ENCODE measurements at regions not wholly inside any gene's neighbourhood (a gene's known extent, or its start where the extent isn't known, plus 50 kb on each side); places are given as distances from the start of the nearest gene placed in this dataset.

DNA sequence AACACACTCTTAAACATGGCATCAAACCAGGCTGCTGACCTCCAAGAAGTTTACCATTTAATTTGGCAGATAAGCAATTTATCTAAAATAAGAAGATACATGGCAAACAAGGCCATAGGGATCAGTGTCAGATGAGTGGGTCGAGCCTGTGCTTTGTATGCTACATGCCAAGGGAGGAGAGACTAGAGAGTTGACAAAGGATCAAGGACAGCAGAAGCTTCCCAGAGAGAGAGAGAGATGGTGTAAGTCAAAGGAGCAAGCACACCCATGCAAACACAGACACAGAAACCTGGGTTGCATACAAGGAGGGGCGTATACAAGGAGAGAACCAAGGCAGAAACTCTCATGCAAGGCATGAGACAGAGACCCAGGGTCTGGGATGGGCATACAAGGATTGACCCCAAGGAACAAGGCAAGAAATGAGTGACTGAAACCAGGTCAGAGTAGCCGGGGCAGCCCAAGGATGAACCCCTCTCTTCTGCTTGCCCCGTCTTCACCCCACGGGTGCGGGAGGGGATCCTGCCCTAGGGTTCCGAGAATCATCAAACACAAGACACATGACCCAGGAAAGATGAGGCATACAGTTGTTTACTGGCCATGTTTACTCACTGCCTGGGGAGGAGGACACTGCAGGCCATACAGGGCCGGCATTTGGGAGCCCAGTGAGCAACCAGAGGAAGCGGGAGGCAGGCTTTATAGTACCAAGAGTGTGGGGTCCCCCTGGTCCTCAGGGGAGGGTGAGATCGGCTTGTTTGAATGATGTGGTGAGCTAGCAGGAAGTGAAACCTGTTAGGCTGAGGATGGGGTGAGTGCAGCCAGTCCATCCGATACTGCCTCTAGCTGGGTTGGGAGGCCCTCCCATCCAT is 529.2 kb upstream of the ID2 start:
- TF ChIP-seq, protein P1, sequence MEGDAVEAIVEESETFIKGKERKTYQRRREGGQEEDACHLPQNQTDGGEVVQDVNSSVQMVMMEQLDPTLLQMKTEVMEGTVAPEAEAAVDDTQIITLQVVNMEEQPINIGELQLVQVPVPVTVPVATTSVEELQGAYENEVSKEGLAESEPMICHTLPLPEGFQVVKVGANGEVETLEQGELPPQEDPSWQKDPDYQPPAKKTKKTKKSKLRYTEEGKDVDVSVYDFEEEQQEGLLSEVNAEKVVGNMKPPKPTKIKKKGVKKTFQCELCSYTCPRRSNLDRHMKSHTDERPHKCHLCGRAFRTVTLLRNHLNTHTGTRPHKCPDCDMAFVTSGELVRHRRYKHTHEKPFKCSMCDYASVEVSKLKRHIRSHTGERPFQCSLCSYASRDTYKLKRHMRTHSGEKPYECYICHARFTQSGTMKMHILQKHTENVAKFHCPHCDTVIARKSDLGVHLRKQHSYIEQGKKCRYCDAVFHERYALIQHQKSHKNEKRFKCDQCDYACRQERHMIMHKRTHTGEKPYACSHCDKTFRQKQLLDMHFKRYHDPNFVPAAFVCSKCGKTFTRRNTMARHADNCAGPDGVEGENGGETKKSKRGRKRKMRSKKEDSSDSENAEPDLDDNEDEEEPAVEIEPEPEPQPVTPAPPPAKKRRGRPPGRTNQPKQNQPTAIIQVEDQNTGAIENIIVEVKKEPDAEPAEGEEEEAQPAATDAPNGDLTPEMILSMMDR (IDR thresholded peaks at IDR 0.05) = no peak
- CTCF ChIA-PET = no interaction called here
- intact Hi-C loops (cut with micrococcal nuclease) = no loop called here
- Mint-ChIP-seq H3K27me3 (no peaks in the 10 kb centered on the region), H3K9me3 (peaks cover 13% of the 10 kb centered on the region), H3K4me3 (no peak overlapping the region), H3K27ac (no peak overlapping the region), H3K4me1 (ENCODE audit: low read depth) (peaks cover 25% of the 10 kb centered on the region), H3K36me3 (ENCODE audit: low read depth) (peaks cover 2% of the 10 kb centered on the region)
- POLR2A ChIA-PET = interaction anchor here (1.0 kb wide), 1 partner anchor 573 kb away, joined by 3 read pairs; no protein-coding TSS in a partner anchor
- DNase-seq (peak; percentile 13), ATAC-seq (peak; percentile 14)

DNA sequence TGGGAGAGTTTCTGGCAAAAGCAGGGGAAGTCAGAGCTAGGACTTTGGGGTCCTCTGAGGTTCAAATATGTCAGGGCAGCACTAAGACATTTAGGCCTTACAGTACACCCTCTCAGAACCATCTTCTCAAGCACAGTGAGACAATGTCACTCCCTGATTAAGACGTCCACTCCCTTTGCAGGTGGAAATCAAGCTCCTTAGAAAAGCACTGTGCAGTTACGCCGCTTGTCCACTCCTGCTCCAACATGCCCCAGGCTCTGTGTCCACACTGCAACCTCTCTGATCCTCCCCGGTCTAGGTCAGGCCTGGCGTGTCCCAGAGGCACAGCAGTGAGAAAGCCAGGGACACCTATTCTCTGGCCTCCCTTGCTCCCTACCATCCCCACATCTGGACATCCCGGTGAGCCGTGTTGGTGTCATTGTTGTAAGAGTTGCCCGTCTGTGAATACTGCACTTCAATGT is 528.6 kb upstream of the ID2 start:
- Mint-ChIP-seq H3K27ac (no peak overlapping the region), H3K9me3 (peaks cover 13% of the 10 kb centered on the region), H3K4me1 (ENCODE audit: low read depth) (peaks cover 25% of the 10 kb centered on the region), H3K4me3 (no peak overlapping the region), H3K36me3 (ENCODE audit: low read depth) (peaks cover 2% of the 10 kb centered on the region), H3K27me3 (no peaks in the 10 kb centered on the region)
- intact Hi-C loops (cut with micrococcal nuclease) = no loop called here
- TF ChIP-seq, protein P1 (IDR thresholded peaks at IDR 0.05) = no peak
- ChIA-PET POLR2A (no interaction called here), CTCF (no interaction called here)
- ATAC-seq = no peak
- no peak for DNase-seq

DNA sequence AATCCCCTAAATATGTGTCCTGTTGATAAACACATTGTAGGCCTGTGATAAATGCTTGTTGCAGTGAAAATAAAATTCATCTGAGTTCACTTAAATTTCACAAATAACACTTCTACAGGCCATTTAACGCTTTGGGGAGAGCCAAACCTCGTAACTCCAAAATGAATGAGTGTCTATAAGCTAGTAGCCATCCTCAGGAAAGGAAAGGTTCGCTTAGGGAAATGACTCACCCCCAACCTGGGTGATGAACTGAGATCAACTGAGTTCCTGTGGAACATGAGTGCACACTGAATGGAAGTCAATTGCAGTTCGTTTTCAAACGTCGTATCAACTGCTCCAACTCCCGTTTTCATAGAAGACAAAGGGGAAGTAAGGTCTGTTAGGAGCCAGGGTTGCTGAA is 527.6 kb upstream of the ID2 start:
- H3K4me1 Mint-ChIP-seq (ENCODE audit: low read depth) = peaks cover 25% of the 10 kb centered on the region
- ATAC-seq (no peak), DNase-seq (no peak)
- no peaks in the 10 kb centered on the region for H3K27me3 Mint-ChIP-seq
- peaks cover 13% of the 10 kb centered on the region for H3K9me3 Mint-ChIP-seq
- CTCF ChIA-PET = no interaction called here
- POLR2A ChIA-PET = interaction anchor here (1.0 to 1.2 kb wide), 2 partner anchors 14 to 528 kb away, joined by 4 read pairs; partner anchors contain the start of gene ID2
- H3K36me3 Mint-ChIP-seq (ENCODE audit: low read depth) = peaks cover 2% of the 10 kb centered on the region
- intact Hi-C loops (cut with micrococcal nuclease) = no loop called here
- TF ChIP-seq, protein P1 (IDR thresholded peaks at IDR 0.05) = no peak
- H3K4me3 Mint-ChIP-seq = no peak overlapping the region
- H3K27ac Mint-ChIP-seq = peak overlapping the region; percentile 78

DNA sequence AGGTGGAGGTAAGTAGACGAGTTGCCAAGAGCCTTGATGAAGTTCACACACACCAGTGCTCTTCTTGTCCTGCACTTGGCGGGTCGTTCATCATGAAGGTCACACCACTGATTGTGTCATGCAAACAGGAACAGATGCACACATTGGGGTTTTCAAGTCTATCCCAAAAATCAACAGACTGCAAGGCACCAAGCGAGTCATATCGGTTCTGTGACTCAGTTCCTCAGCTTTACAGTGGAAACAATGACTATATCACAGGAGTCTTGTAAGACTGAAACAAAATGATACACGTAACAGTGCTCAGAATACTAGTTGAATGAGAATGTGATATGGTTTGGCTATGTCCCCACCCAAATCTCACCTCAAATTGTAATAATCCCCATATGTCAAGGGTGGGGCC is 526.9 kb upstream of the ID2 start:
- peak; percentile 86 for ATAC-seq
- ChIA-PET POLR2A (interaction anchor here (1.0 to 1.2 kb wide), 2 partner anchors 14 to 527 kb away, joined by 4 read pairs; partner anchors contain the start of gene ID2), CTCF (no interaction called here)
- peak overlapping the region; percentile 78 for H3K27ac Mint-ChIP-seq
- peaks cover 25% of the 10 kb centered on the region for H3K4me1 Mint-ChIP-seq (ENCODE audit: low read depth)
- no peak overlapping the region for H3K4me3 Mint-ChIP-seq
- intact Hi-C loops (cut with micrococcal nuclease) = no loop called here
- TF ChIP-seq, protein P1 (IDR thresholded peaks at IDR 0.05) = no peak
- DNase-seq = peak; percentile 68
- H3K36me3 Mint-ChIP-seq (ENCODE audit: low read depth) = peaks cover 2% of the 10 kb centered on the region
- H3K9me3 Mint-ChIP-seq = peaks cover 13% of the 10 kb centered on the region
- no peaks in the 10 kb centered on the region for H3K27me3 Mint-ChIP-seq
